Nephron (organoid): ENCODE measurements at regions not wholly inside any gene's neighbourhood (a gene's known extent, or its start where the extent isn't known, plus 50 kb on each side); places are given as distances from the start of the nearest gene placed in this dataset.

Experiments used
- H3K27ac Mint-ChIP-seq, 3 experiments: 2 replicates each; pipeline ENCODE4 v1.8.0; 2020; ENCODE audit warnings: mixed read lengths in 3 of 3, mild to moderate bottlenecking in 2 of 3, moderate library complexity in 1 of 3
- H3K27me3 Mint-ChIP-seq: 2 replicates; pipeline ENCODE4 v1.8.0; 2021; ENCODE audit warnings: low read depth, mild to moderate bottlenecking, moderate library complexity, mixed read lengths
- H3K36me3 Mint-ChIP-seq: 2 replicates; pipeline ENCODE4 v1.8.0; 2020; ENCODE audit warnings: low read depth, mixed read lengths
- H3K4me1 Mint-ChIP-seq: 2 replicates; pipeline ENCODE4 v1.8.0; 2020; ENCODE audit warnings: mixed read lengths
- H3K4me3 Mint-ChIP-seq, 3 experiments: 2 replicates each; pipeline ENCODE4 v1.8.0; 2020; ENCODE audit warnings: mild to moderate bottlenecking in 3 of 3, mixed read lengths in 3 of 3, moderate library complexity in 2 of 3
- H3K9me3 Mint-ChIP-seq: 2 replicates; pipeline ENCODE4 v1.8.0; 2020; ENCODE audit warnings: mixed read lengths
- TF ChIP-seq, protein P1 (sequence below), 3 experiments: fragments of 200-600 bp; sonication (generic); IDR thresholded peaks; one replicate each; pipeline ENCODE4 v1.5.0; 2021; ENCODE audit warnings: antibody characterized with exemption in 3 of 3; ENCODE audit not compliant: unreplicated experiment in 3 of 3

DNA sequence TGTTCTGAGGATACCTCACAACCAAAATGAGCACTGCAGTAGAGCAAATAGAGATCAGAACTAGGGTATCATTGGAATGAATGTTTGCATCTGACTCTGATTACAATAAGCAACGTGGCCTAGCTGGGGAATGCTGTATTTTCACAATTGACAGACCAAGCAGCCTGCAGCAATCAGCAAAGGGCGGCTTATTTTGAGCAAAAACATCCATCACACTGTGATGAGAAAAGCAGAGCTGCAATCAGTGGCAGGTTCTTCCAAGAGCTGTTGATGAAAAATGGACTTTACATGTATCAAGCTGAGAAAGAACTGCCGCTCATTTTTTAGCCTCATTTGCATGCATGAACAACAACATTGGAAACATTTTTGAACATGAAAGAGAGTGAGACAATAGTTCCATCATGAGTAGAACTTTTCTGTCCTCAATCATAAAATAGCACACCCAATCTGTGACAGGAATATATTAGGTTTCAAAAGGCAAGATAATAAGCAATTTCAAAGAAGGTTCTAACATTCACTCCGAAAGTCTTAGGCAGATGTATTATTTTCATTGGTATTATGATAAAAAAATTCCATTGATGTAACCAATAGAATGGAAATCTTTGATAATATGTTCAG lies 249.7 kb upstream of the FBXO33 start:
- H3K36me3 Mint-ChIP-seq, result no peaks in the 10 kb centered on the region
- peak overlapping the region in 1 of 3 experiments; percentile 21 for H3K27ac Mint-ChIP-seq
- no peak overlapping the region for H3K4me3 Mint-ChIP-seq
- peaks cover 30% of the 10 kb centered on the region for H3K4me1 Mint-ChIP-seq
- TF ChIP-seq, protein P1, sequence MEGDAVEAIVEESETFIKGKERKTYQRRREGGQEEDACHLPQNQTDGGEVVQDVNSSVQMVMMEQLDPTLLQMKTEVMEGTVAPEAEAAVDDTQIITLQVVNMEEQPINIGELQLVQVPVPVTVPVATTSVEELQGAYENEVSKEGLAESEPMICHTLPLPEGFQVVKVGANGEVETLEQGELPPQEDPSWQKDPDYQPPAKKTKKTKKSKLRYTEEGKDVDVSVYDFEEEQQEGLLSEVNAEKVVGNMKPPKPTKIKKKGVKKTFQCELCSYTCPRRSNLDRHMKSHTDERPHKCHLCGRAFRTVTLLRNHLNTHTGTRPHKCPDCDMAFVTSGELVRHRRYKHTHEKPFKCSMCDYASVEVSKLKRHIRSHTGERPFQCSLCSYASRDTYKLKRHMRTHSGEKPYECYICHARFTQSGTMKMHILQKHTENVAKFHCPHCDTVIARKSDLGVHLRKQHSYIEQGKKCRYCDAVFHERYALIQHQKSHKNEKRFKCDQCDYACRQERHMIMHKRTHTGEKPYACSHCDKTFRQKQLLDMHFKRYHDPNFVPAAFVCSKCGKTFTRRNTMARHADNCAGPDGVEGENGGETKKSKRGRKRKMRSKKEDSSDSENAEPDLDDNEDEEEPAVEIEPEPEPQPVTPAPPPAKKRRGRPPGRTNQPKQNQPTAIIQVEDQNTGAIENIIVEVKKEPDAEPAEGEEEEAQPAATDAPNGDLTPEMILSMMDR (IDR thresholded peaks at IDR 0.05; ENCODE audit: unreplicated experiment in 3 of 3), result no peak
- H3K9me3 Mint-ChIP-seq, result no peaks in the 10 kb centered on the region
- no peaks in the 10 kb centered on the region for H3K27me3 Mint-ChIP-seq

GRCh38 chr14:39680777-39681176 lies 248.5 kb upstream of the FBXO33 start:
- H3K27ac Mint-ChIP-seq, result no peak overlapping the region
- no peaks in the 10 kb centered on the region for H3K27me3 Mint-ChIP-seq
- H3K4me1 Mint-ChIP-seq, result peaks cover 30% of the 10 kb centered on the region
- no peak overlapping the region for H3K4me3 Mint-ChIP-seq
- no peaks in the 10 kb centered on the region for H3K36me3 Mint-ChIP-seq
- no peaks in the 10 kb centered on the region for H3K9me3 Mint-ChIP-seq
- TF ChIP-seq, protein P1 (IDR thresholded peaks at IDR 0.05; ENCODE audit: unreplicated experiment in 3 of 3), result no peak

- TF ChIP-seq, protein P1 (IDR thresholded peaks at IDR 0.05; ENCODE audit: unreplicated experiment in 3 of 3), result no peak
- Mint-ChIP-seq H3K27me3 (no peaks in the 10 kb centered on the region), H3K9me3 (no peaks in the 10 kb centered on the region), H3K4me1 (peaks cover 7% of the 10 kb centered on the region), H3K27ac (peak overlapping the region in 1 of 3 experiments; percentile 37), H3K36me3 (no peaks in the 10 kb centered on the region), H3K4me3 (no peak overlapping the region)
Measured at GRCh38 chr14:39673734-39674133, 241.5 kb upstream of the FBXO33 start.

DNA sequence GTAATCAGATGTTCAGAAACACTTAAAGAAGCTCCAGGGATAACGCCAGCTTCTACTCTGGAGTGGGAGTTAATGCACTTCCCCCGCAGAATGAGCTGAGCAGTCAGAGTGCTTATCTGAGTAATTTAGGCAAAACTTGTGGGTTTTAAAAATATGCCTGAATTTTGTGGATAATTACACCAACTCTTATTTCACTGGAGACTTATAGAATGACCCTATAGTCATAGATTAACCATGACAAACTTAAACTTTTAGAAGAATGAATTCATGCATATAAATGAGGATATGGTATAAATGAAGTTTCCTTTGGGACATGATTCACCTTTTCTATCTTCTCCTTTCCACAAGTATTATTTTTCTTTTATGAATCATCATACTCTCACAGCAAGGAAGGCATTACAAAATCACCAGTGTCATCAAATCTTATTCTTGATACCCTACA lies 241.1 kb upstream of the FBXO33 start:
- H3K27me3 Mint-ChIP-seq, result no peaks in the 10 kb centered on the region
- H3K9me3 Mint-ChIP-seq, result no peaks in the 10 kb centered on the region
- peaks cover 7% of the 10 kb centered on the region for H3K4me1 Mint-ChIP-seq
- H3K4me3 Mint-ChIP-seq, result no peak overlapping the region
- H3K27ac Mint-ChIP-seq, result peak overlapping the region in 1 of 3 experiments; percentile 37
- TF ChIP-seq, protein P1 (IDR thresholded peaks at IDR 0.05; ENCODE audit: unreplicated experiment in 3 of 3), result no peak
- no peaks in the 10 kb centered on the region for H3K36me3 Mint-ChIP-seq

DNA sequence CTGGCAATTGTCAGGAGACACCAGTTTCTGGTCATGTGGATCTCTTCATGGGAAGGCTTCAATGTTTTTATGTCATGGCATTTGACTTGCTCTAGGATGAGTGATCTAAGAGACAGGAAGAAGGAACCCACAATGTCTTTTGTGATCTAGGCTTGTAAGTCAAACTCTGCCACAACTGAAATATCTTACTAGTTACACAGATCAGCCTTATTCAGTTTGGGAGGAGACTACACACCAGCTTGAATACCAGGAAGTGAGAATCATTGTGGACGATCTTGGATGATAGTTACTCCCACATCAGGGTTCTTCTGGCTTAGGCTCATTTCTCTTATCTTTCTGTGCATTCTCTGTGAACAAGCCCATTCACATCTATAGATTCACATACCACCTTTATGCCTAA lies 236.2 kb upstream of the FBXO33 start:
- Mint-ChIP-seq H3K36me3 (no peaks in the 10 kb centered on the region), H3K9me3 (no peaks in the 10 kb centered on the region), H3K27me3 (no peaks in the 10 kb centered on the region), H3K27ac (no peak overlapping the region), H3K4me1 (peaks cover 3% of the 10 kb centered on the region), H3K4me3 (no peak overlapping the region)
- TF ChIP-seq, protein P1 (IDR thresholded peaks at IDR 0.05; ENCODE audit: unreplicated experiment in 3 of 3), result no peak

GRCh38 chr14:39666386-39666785 lies 234.2 kb upstream of the FBXO33 start:
- Mint-ChIP-seq H3K9me3 (no peaks in the 10 kb centered on the region), H3K27me3 (no peaks in the 10 kb centered on the region), H3K4me3 (no peak overlapping the region), H3K4me1 (no peaks in the 10 kb centered on the region), H3K27ac (no peak overlapping the region), H3K36me3 (no peaks in the 10 kb centered on the region)
- TF ChIP-seq, protein P1 (IDR thresholded peaks at IDR 0.05; ENCODE audit: unreplicated experiment in 3 of 3), result no peak
